ENCODE measurements at regions not wholly inside any gene's neighbourhood (a gene's known extent, or its start where the extent isn't known, plus 50 kb on each side); places are given as distances from the start of the nearest gene placed in this dataset.

DNA sequence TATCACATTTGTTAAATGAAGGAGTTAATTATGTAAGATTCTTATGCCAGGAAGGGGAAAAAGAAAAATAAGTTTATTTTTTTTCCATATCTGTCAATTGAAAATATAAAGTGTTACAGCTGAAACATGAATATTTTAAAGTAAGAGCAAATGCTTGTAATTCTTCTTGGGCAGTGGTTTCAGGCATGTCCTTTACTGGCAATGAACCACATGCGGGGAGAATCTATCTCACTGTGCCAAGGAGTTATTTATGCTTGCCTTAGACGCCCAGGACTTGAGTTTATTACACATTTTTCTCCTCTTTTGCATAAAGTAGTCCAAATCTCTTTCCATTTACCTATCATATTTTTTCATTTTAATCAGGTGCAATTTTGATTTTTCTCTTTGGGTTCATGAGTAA, 207.8 kb upstream of the NRIP1 start:
- TF ChIP-seq, protein P1, sequence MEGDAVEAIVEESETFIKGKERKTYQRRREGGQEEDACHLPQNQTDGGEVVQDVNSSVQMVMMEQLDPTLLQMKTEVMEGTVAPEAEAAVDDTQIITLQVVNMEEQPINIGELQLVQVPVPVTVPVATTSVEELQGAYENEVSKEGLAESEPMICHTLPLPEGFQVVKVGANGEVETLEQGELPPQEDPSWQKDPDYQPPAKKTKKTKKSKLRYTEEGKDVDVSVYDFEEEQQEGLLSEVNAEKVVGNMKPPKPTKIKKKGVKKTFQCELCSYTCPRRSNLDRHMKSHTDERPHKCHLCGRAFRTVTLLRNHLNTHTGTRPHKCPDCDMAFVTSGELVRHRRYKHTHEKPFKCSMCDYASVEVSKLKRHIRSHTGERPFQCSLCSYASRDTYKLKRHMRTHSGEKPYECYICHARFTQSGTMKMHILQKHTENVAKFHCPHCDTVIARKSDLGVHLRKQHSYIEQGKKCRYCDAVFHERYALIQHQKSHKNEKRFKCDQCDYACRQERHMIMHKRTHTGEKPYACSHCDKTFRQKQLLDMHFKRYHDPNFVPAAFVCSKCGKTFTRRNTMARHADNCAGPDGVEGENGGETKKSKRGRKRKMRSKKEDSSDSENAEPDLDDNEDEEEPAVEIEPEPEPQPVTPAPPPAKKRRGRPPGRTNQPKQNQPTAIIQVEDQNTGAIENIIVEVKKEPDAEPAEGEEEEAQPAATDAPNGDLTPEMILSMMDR (conservative IDR thresholded peaks at IDR 0.05; ENCODE audit: low read depth, low read length), result no peak
- no peak for TF ChIP-seq CEBPB (IDR thresholded peaks at IDR 0.05; ENCODE audit: low read depth, low read length)
- TF ChIP-seq RAD21 (IDR thresholded peaks at IDR 0.05; ENCODE audit: low read length), result no peak
- no peak for TF ChIP-seq RCOR1 (IDR thresholded peaks at IDR 0.05; ENCODE audit: insufficient replicate concordance, low read length)

Measured in IMR-90 (cell line).